Stomach (tissue), 8 donors: ENCODE measurements at regions not wholly inside any gene's neighbourhood (a gene's known extent, or its start where the extent isn't known, plus 50 kb on each side); places are given as distances from the start of the nearest gene placed in this dataset.

ENCODE experiments used
- DNase-seq, 2 donors: peaks; one replicate each; pipeline versions ENCODE4 v3.0.0 to v3.0.0-alpha.2; 2013 to 2019
- H3K27ac ChIP-seq, 5 donors: fragments of 200-600 bp in 4 of 5; sonication (generic) in 4 of 5; one replicate each; pipeline ENCODE4 v1.5.1; 2013 to 2019; ENCODE audit warnings: mild to moderate bottlenecking in 1 of 5, moderate library complexity in 1 of 5
- H3K27me3 ChIP-seq, 3 donors: fragments of 200-600 bp; sonication (generic); one replicate each; pipeline ENCODE4 v1.5.1; 2017 to 2019; ENCODE audit warnings: mixed run types in 1 of 3
- H3K36me3 ChIP-seq, 4 donors: fragments of 200-600 bp; sonication (generic); 1 replicate in 3 of 4; 2 replicates in 1 of 4; pipeline ENCODE4 v1.5.1; 2016 to 2019
- H3K4me1 ChIP-seq, 4 donors: fragments of 200-600 bp; sonication (generic); one replicate each; pipeline ENCODE4 v1.5.1; 2016 to 2019
- H3K4me3 ChIP-seq, 4 donors: fragments of 200-600 bp; sonication (generic) in 3 of 4; one replicate each; pipeline ENCODE4 v1.5.1; 2016 to 2019; ENCODE audit warnings: mild to moderate bottlenecking in 1 of 4
- H3K9me3 ChIP-seq, 4 donors: fragments of 200-600 bp; sonication (generic); one replicate each; pipeline ENCODE4 v1.5.1; 2016 to 2019
- EP300 ChIP-seq: sonication (generic); formaldehyde crosslinking; IDR thresholded peaks from one replicate; pipeline ENCODE4 v1.6.1; 2017; ENCODE audit warnings: antibody characterized with exemption
- POLR2A ChIP-seq, 4 donors: fragments of 450-650 bp; IDR thresholded peaks; one replicate each; pipeline ENCODE4 v1.6.1; 2016; ENCODE audit warnings: antibody characterized with exemption in 4 of 4, control low read depth in 2 of 4, mild to moderate bottlenecking in 1 of 4, moderate library complexity in 1 of 4
- POLR2AphosphoS5 ChIP-seq, 3 donors: sonication (generic); formaldehyde crosslinking; IDR thresholded peaks; one replicate each; pipeline ENCODE4 v1.6.1; 2016; ENCODE audit warnings: antibody characterized with exemption in 3 of 3
- WGBS, 5 donors: extraction: QIAGEN DNeasy Blood & Tissue Kit in 3 of 5; methylation state at CpG; one replicate each; pipeline versions ENCODE4 v1.1.5 to v1.1.7; 2013 to 2018; 5-methylcytosine and 5-hydroxymethylcytosine counted together
- intact Hi-C: fragments of 100-400 bp; cut with DNase I; formaldehyde crosslinking; loops from one replicate; pipeline ENCODE4 v1.15.1; 2023; ENCODE audit warnings: low total_unique reads
- TF ChIP-seq, protein P1 (sequence below), 7 experiments: fragments of 450-650 bp in 4 of 7; fragments of 200-600 bp in 3 of 7; sonication (generic) in 3 of 7; IDR thresholded peaks; one replicate each; pipeline ENCODE4 v1.5.1; 2016 to 2019; ENCODE audit warnings: antibody characterized with exemption in 7 of 7, control low read depth in 2 of 7, mild to moderate bottlenecking in 1 of 7
- donor health status: healthy with polysubstance abuse.
- donor health status: Bipolar disorder and iron deficiency.
- donor health status: healthy.

DNA sequence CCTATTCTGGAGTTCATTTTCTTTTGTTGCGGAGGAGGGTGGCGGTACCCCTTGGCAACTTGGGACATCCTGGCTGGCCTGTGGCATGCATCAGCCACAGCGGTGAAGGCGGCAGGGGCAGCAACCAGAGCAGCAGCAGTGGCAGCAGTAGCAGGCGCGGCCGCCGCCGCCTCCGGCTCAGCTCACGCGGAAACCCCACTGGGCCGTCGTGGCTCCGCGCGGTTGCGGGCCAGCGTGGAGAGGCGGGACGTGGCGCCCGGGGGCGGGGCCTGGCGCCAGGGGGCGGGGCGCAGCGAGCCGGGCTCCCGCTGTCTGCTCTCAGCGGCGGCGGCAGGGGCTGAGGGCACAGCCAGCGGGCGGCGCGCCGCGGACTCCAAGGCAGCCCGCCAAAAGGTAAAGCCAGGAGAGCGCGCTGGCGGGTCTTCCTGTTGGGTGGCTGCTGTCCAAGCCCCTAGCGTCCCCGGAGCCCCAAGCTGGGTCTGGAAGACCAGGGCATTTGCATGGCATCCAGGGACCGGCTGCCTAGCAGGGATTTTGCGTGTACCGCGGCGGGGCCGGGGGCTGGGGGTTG lies 334.4 kb upstream of the THRB start:
- peak overlapping the region; percentile 58 to 75 (median 68) for H3K4me3 ChIP-seq
- H3K27me3 ChIP-seq: peaks cover 0 to 31% (median 11%) of the 10 kb centered on the region in 3 donors
- no peaks in the 10 kb centered on the region for H3K9me3 ChIP-seq

GRCh38 chr3:24829629-24830229 lies 335.1 kb upstream of the THRB start:
- 0 to 3% (median 1%) methylated on average over 20 to 37 of the region's 37 CpGs for WGBS, 5 donors
- H3K27me3 ChIP-seq: peaks cover 0 to 31% (median 11%) of the 10 kb centered on the region in 3 donors
- H3K27ac ChIP-seq: peak overlapping the region in 2 of 5 donors; percentile 20 to 62
- no peaks in the 10 kb centered on the region for H3K9me3 ChIP-seq
- H3K4me1 ChIP-seq: peaks cover 0 to 32% (median 23%) of the 10 kb centered on the region in 4 donors
- intact Hi-C loops: no loop called here
- no peaks in the 10 kb centered on the region for H3K36me3 ChIP-seq
- DNase-seq: peak; percentile 55 to 57
- H3K4me3 ChIP-seq: peak overlapping the region; percentile 58 to 75 (median 68)
- TF ChIP-seq, protein P1, sequence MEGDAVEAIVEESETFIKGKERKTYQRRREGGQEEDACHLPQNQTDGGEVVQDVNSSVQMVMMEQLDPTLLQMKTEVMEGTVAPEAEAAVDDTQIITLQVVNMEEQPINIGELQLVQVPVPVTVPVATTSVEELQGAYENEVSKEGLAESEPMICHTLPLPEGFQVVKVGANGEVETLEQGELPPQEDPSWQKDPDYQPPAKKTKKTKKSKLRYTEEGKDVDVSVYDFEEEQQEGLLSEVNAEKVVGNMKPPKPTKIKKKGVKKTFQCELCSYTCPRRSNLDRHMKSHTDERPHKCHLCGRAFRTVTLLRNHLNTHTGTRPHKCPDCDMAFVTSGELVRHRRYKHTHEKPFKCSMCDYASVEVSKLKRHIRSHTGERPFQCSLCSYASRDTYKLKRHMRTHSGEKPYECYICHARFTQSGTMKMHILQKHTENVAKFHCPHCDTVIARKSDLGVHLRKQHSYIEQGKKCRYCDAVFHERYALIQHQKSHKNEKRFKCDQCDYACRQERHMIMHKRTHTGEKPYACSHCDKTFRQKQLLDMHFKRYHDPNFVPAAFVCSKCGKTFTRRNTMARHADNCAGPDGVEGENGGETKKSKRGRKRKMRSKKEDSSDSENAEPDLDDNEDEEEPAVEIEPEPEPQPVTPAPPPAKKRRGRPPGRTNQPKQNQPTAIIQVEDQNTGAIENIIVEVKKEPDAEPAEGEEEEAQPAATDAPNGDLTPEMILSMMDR (IDR thresholded peaks at IDR 0.05): no peak
- TF ChIP-seq POLR2AphosphoS5 (IDR thresholded peaks at IDR 0.05): no peak
- no peak for TF ChIP-seq POLR2A (IDR thresholded peaks at IDR 0.05)
- no peak for TF ChIP-seq EP300

More for the DNA sequence above, 334.4 kb upstream of the THRB start:
- Histone ChIP-seq H3K36me3 (no peaks in the 10 kb centered on the region), H3K4me1 (peaks cover 0 to 32% (median 23%) of the 10 kb centered on the region in 4 donors), H3K27ac (peak overlapping the region in 2 of 5 donors; percentile 20 to 62)
- DNase-seq: peak; percentile 62 to 81
- 2 to 12% (median 4%) methylated on average over 17 to 51 of the region's 51 CpGs for WGBS, 5 donors
- TF ChIP-seq POLR2A (IDR thresholded peaks at IDR 0.05): no peak
- TF ChIP-seq, protein P1 (IDR thresholded peaks at IDR 0.05): no peak
- no peak for TF ChIP-seq POLR2AphosphoS5 (IDR thresholded peaks at IDR 0.05)
- TF ChIP-seq EP300: no peak
- intact Hi-C loops: no loop called here

GRCh38 chr3:24830230-24831152 lies 335.8 kb upstream of the THRB start:
- H3K36me3 ChIP-seq: no peaks in the 10 kb centered on the region
- TF ChIP-seq POLR2AphosphoS5 (IDR thresholded peaks at IDR 0.05) (no peak), EP300 (no peak), POLR2A (IDR thresholded peaks at IDR 0.05) (no peak)
- TF ChIP-seq, protein P1 (IDR thresholded peaks at IDR 0.05): no peak
- peak; percentile 30 to 54 for DNase-seq
- intact Hi-C loops: no loop called here
- 8 to 16% (median 13%) methylated on average over 22 to 35 of the region's 35 CpGs for WGBS, 5 donors
- peak overlapping the region; percentile 58 to 75 (median 68) for H3K4me3 ChIP-seq
- peaks cover 0 to 31% (median 11%) of the 10 kb centered on the region in 3 donors for H3K27me3 ChIP-seq
- peak overlapping the region in 1 of 5 donors; percentile 62 for H3K27ac ChIP-seq
- peaks cover 0 to 32% (median 23%) of the 10 kb centered on the region in 4 donors for H3K4me1 ChIP-seq
- no peaks in the 10 kb centered on the region for H3K9me3 ChIP-seq

GRCh38 chr3:24831221-24831620 lies 336.6 kb upstream of the THRB start:
- H3K36me3 ChIP-seq: no peaks in the 10 kb centered on the region
- H3K9me3 ChIP-seq: no peaks in the 10 kb centered on the region
- 84 to 91% (median 87%) methylated on average over 6 of the region's 6 CpGs for WGBS, 5 donors
- no peak overlapping the region for H3K4me3 ChIP-seq
- H3K27me3 ChIP-seq: peaks cover 0 to 31% (median 11%) of the 10 kb centered on the region in 3 donors
- H3K4me1 ChIP-seq: peaks cover 0 to 32% (median 23%) of the 10 kb centered on the region in 4 donors
- H3K27ac ChIP-seq: no peak overlapping the region
- intact Hi-C loops: no loop called here
- TF ChIP-seq, protein P1 (IDR thresholded peaks at IDR 0.05): no peak
- TF ChIP-seq POLR2A (IDR thresholded peaks at IDR 0.05) (no peak), EP300 (no peak), POLR2AphosphoS5 (IDR thresholded peaks at IDR 0.05) (no peak)
- no peak for DNase-seq
